Endothelial cell of umbilical vein (primary cell): ENCODE measurements at regions not wholly inside any gene's neighbourhood (a gene's known extent, or its start where the extent isn't known, plus 50 kb on each side); places are given as distances from the start of the nearest gene placed in this dataset.

Experiments used
- BruUV-seq: library from RNA; stranded (reverse); fragments of 400-500 nt; replicated peaks from 2 replicates; lab custom pipeline; 2021; lab: Mats Ljungman, UMichigan
- CTCF ChIA-PET: fragments of 300-600, 350-600 bp; sonication (Branson Sonifier 250); formaldehyde crosslinking; loops from one replicate; lab custom pipeline; 2021; ENCODE audit warnings: antibody characterized with exemption, inconsistent platforms; lab: Charles Lee
- POLR2A ChIA-PET: fragments of 300-600, 350-600 bp; sonication (Branson Sonifier 250); formaldehyde crosslinking; loops from one replicate; lab custom pipeline; 2021; ENCODE audit warnings: antibody characterized with exemption, inconsistent platforms; lab: Charles Lee
- DNase-seq: peaks from one replicate; pipeline ENCODE4 v3.0.0-alpha.2; 2011; ENCODE audit warnings: low read depth, low spot score
- FAIRE-seq: peaks from 2 replicates; lab custom pipeline; 2011; peaks lifted over from hg19 to GRCh38; lab: Jason Lieb, UNC
- H2AFZ ChIP-seq: 2 replicates; pipeline ENCODE4 v1.6.0; 2012; ENCODE audit warnings: low read depth, low read length, control low read depth, inconsistent platforms
- H3K27ac ChIP-seq: 2 replicates; pipeline ENCODE4 v1.5.1; 2011; ENCODE audit warnings: low read depth, mild to moderate bottlenecking, control low read depth, low read length, moderate library complexity; ENCODE audit not compliant: insufficient read depth
- H3K27me3 ChIP-seq, 2 experiments: 2 replicates each; pipeline versions ENCODE4 v1.6.0 to v1.6.1; 2011; ENCODE audit warnings: low read length in 2 of 2, mixed read lengths in 1 of 2; ENCODE audit not compliant: control insufficient read depth in 2 of 2, insufficient read depth in 2 of 2
- H3K36me3 ChIP-seq, 2 experiments: 2 replicates in 1 of 2; 3 replicates in 1 of 2; pipeline ENCODE4 v1.5.1; 2011; ENCODE audit warnings: low read length in 2 of 2, mild to moderate bottlenecking in 1 of 2, moderate library complexity in 1 of 2; ENCODE audit not compliant: control insufficient read depth in 2 of 2, insufficient read depth in 2 of 2; ENCODE audit errors: extremely low read depth in 1 of 2
- H3K4me1 ChIP-seq: 3 replicates; pipeline ENCODE4 v1.5.1; 2011; ENCODE audit warnings: mild to moderate bottlenecking, low read length; ENCODE audit not compliant: control insufficient read depth, insufficient read depth; ENCODE audit errors: extremely low read depth
- H3K4me2 ChIP-seq: 2 replicates; pipeline ENCODE4 v1.6.1; 2011; ENCODE audit warnings: low read length, control low read depth, mixed read lengths; ENCODE audit not compliant: insufficient read depth
- H3K4me3 ChIP-seq, 3 experiments: fragments of 200-600 bp in 1 of 3; sonication (generic), shearing (Covaris generic) in 1 of 3; replicated peaks in 1 of 3; 2 replicates each; pipeline ENCODE4 v1.5.1; 2011 to 2016; ENCODE audit warnings: control low read depth in 3 of 3, low read length in 3 of 3, mild to moderate bottlenecking in 2 of 3, inconsistent platforms in 1 of 3, low read depth in 1 of 3, moderate library complexity in 1 of 3; ENCODE audit not compliant: insufficient read depth in 1 of 3
- H3K79me2 ChIP-seq: 2 replicates; pipeline ENCODE4 v1.6.0; 2012; ENCODE audit warnings: low read length, inconsistent platforms; ENCODE audit not compliant: control insufficient read depth, insufficient read depth
- H3K9ac ChIP-seq: replicated peaks from 2 replicates; pipeline ENCODE3; 2011; ENCODE audit warnings: low read length, control low read depth; ENCODE audit not compliant: insufficient read depth; ENCODE audit errors: extremely low read depth
- H3K9me1 ChIP-seq: replicated peaks from 3 replicates; pipeline ENCODE4 v1.6.0; 2011; ENCODE audit warnings: mild to moderate bottlenecking, low read length; ENCODE audit not compliant: control insufficient read depth, insufficient read depth; ENCODE audit errors: extremely low read depth
- H3K9me3 ChIP-seq: replicated peaks from 2 replicates; pipeline ENCODE4 v1.5.1; 2012; ENCODE audit warnings: low read length, inconsistent platforms; ENCODE audit not compliant: control insufficient read depth, insufficient read depth
- H4K20me1 ChIP-seq: replicated peaks from 2 replicates; pipeline ENCODE3; 2011; ENCODE audit warnings: mild to moderate bottlenecking, low read length; ENCODE audit not compliant: control insufficient read depth, insufficient read depth; ENCODE audit errors: extremely low read depth
- CTCF ChIP-seq, 2 donors: IDR thresholded peaks; 1 replicate in 1 of 2; 2 replicates in 1 of 2; pipeline ENCODE4 v1.5.1; 2011; ENCODE audit warnings: low read length in 2 of 2, mild to moderate bottlenecking in 2 of 2, moderate library complexity in 2 of 2, control low read depth in 1 of 2, inconsistent platforms in 1 of 2, low read depth in 1 of 2; ENCODE audit not compliant: insufficient read depth in 1 of 2; ENCODE audit errors: extremely low read depth in 1 of 2
- EZH2 ChIP-seq: IDR thresholded peaks from 2 replicates; pipeline ENCODE4 v1.6.1; 2012; ENCODE audit warnings: borderline replicate concordance, low read depth, mild to moderate bottlenecking, moderate library complexity, low read length, inconsistent platforms; ENCODE audit not compliant: severe bottlenecking
- FOS ChIP-seq: IDR thresholded peaks from 2 replicates; pipeline ENCODE4 v1.6.1; 2011; ENCODE audit warnings: mild to moderate bottlenecking, low read length, moderate library complexity, borderline replicate concordance; ENCODE audit not compliant: insufficient read depth
- GATA2 ChIP-seq: IDR thresholded peaks from 2 replicates; pipeline ENCODE4 v1.7.0; 2011; ENCODE audit warnings: low read depth, mild to moderate bottlenecking, moderate library complexity, mixed read lengths, low read length; ENCODE audit not compliant: insufficient read length, insufficient read depth
- JUN ChIP-seq: IDR thresholded peaks from 2 replicates; pipeline ENCODE4 v1.6.1; 2011; ENCODE audit warnings: borderline replicate concordance, low read depth; ENCODE audit not compliant: insufficient read length, insufficient read depth
- MYC ChIP-seq: IDR thresholded peaks from one replicate; pipeline ENCODE4 v1.6.1; 2011; ENCODE audit warnings: mild to moderate bottlenecking, low read depth, low read length
- POLR2A ChIP-seq: IDR thresholded peaks from 2 replicates; pipeline ENCODE4 v1.6.1; 2012; ENCODE audit warnings: low read depth, mild to moderate bottlenecking, control low read depth, low read length
- POLR2AphosphoS5 ChIP-seq: IDR thresholded peaks from 2 replicates; pipeline ENCODE4 v1.6.1; 2012; ENCODE audit warnings: low read depth, mild to moderate bottlenecking, control low read depth, low read length, moderate library complexity; ENCODE audit not compliant: insufficient read depth
- dilution Hi-C: fragments of 300-500 bp; cut with MboI; formaldehyde crosslinking; loops from one replicate; pipeline ENCODE4 v1.15.0; 2019; ENCODE audit warnings: low sequenced_read_pairs; ENCODE audit not compliant: extremely low pct_ligation_motif_present
- intact Hi-C: fragments of 100-400 bp; cut with micrococcal nuclease; formaldehyde crosslinking; loops from one replicate; pipeline ENCODE4 v1.10.0; 2022
- TF ChIP-seq, protein P1 (sequence below): IDR thresholded peaks from 2 replicates; pipeline ENCODE4 v1.6.1; 2011; ENCODE audit not compliant: insufficient read depth, insufficient read length

- no TSS peak for BruUV-seq
- no peaks in the 10 kb centered on the region for H3K36me3 ChIP-seq
- no peak overlapping the region for H3K4me2 ChIP-seq
- H3K4me1 ChIP-seq = no peaks in the 10 kb centered on the region
- CTCF ChIA-PET = interaction anchor here (1.1 to 1.3 kb wide), 2 partner anchors 8 to 613 kb away, joined by 3 read pairs; no protein-coding TSS in a partner anchor
- no peak for FAIRE-seq
- no peaks in the 10 kb centered on the region for H4K20me1 ChIP-seq
- no peaks in the 10 kb centered on the region for H3K9me1 ChIP-seq
- H3K27ac ChIP-seq = no peak overlapping the region
- no peak overlapping the region for H3K9ac ChIP-seq
- POLR2A ChIA-PET = no interaction called here
- H3K4me3 ChIP-seq = no peak overlapping the region
- H3K9me3 ChIP-seq = no peaks in the 10 kb centered on the region
- dilution Hi-C loops (no loop called here), intact Hi-C loops (no loop called here)
- no peaks in the 10 kb centered on the region for H3K27me3 ChIP-seq
- H2AFZ ChIP-seq = no peak overlapping the region
- no peak for DNase-seq
- TF ChIP-seq POLR2A (no peak), MYC (no peak), CTCF (IDR thresholded peaks at IDR 0.05; ENCODE audit: extremely low read depth in 1 of 2, insufficient read depth in 1 of 2, low read depth in 1 of 2, low read length in 2 of 2) (no peak), POLR2AphosphoS5 (no peak), GATA2 (no peak), EZH2 (no peak), FOS (no peak), JUN (no peak)
- TF ChIP-seq, protein P1, sequence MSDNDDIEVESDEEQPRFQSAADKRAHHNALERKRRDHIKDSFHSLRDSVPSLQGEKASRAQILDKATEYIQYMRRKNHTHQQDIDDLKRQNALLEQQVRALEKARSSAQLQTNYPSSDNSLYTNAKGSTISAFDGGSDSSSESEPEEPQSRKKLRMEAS = no peak
- H3K79me2 ChIP-seq = no peaks in the 10 kb centered on the region
Observed at GRCh38 chr1:117680316-117681002, 74.6 kb downstream of the TENT5C start.
